Nephron progenitor cell (in vitro differentiated cells): ENCODE measurements at regions not wholly inside any gene's neighbourhood (a gene's known extent, or its start where the extent isn't known, plus 50 kb on each side); places are given as distances from the start of the nearest gene placed in this dataset.

Source experiments
- DNase-seq: peaks from one replicate; pipeline ENCODE4 v3.0.0; 2021
- H3K27ac Mint-ChIP-seq: 2 replicates; pipeline ENCODE4 v1.8.0; 2021; ENCODE audit warnings: mild to moderate bottlenecking, moderate library complexity, mixed read lengths
- H3K27me3 Mint-ChIP-seq: 2 replicates; pipeline ENCODE4 v1.8.0; 2021; ENCODE audit warnings: mild to moderate bottlenecking, low read depth, mixed read lengths; ENCODE audit not compliant: poor library complexity
- H3K36me3 Mint-ChIP-seq: 2 replicates; pipeline ENCODE4 v1.8.0; 2021; ENCODE audit warnings: low read depth, mixed read lengths
- H3K4me1 Mint-ChIP-seq: 2 replicates; pipeline ENCODE4 v1.8.0; 2021; ENCODE audit warnings: mixed read lengths
- H3K4me3 Mint-ChIP-seq: 2 replicates; pipeline ENCODE4 v1.8.0; 2021; ENCODE audit warnings: mild to moderate bottlenecking, moderate library complexity, mixed read lengths
- H3K9me3 Mint-ChIP-seq: 2 replicates; pipeline ENCODE4 v1.8.0; 2021; ENCODE audit warnings: mild to moderate bottlenecking, moderate library complexity, mixed read lengths
- TF ChIP-seq, protein P1 (sequence below): fragments of 200-600 bp; sonication (generic); IDR thresholded peaks from 2 replicates; pipeline ENCODE4 v1.5.0; 2021; ENCODE audit warnings: antibody characterized with exemption

DNA sequence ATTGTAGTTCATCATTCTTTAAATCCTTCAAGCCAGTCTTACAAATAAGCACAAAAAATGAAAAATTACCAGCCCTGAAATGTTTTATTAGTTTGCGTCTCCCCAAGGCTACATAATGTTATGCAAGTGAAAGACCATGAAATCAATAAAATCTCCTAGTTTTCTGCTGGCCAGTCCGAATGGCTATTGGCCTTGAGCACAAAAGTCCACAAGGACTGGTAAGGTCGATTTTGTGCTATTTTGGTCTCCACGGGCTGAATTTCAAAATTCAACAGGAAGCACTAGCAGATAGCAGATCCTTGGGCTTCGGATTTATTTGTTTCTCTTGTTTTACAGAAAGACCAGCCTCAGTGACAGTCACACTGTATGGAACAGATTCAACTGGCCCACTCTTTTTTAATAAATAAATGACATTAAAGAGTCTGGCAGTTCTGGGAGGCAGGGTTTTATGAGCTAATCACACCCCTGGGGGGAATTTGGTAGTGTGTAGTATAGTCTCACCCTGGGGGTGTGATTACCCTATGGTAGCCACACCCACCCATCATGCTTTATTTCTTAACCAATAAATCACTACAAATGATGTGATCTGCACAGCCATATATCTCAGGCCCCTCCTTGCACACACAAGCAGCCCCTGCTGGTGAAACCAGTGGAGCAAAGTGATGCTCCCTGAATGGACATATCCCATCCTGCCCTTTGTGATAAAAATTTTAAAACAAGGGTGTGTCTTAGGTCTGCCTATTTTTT lies 51.1 kb upstream of the TMEM33 start:
- no peaks in the 10 kb centered on the region for H3K36me3 Mint-ChIP-seq
- H3K4me3 Mint-ChIP-seq: no peak overlapping the region
- no peaks in the 10 kb centered on the region for H3K9me3 Mint-ChIP-seq
- H3K27me3 Mint-ChIP-seq: peaks cover 94% of the 10 kb centered on the region
- DNase-seq: no peak
- TF ChIP-seq, protein P1, sequence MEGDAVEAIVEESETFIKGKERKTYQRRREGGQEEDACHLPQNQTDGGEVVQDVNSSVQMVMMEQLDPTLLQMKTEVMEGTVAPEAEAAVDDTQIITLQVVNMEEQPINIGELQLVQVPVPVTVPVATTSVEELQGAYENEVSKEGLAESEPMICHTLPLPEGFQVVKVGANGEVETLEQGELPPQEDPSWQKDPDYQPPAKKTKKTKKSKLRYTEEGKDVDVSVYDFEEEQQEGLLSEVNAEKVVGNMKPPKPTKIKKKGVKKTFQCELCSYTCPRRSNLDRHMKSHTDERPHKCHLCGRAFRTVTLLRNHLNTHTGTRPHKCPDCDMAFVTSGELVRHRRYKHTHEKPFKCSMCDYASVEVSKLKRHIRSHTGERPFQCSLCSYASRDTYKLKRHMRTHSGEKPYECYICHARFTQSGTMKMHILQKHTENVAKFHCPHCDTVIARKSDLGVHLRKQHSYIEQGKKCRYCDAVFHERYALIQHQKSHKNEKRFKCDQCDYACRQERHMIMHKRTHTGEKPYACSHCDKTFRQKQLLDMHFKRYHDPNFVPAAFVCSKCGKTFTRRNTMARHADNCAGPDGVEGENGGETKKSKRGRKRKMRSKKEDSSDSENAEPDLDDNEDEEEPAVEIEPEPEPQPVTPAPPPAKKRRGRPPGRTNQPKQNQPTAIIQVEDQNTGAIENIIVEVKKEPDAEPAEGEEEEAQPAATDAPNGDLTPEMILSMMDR: peak; percentile 10
- no peak overlapping the region for H3K27ac Mint-ChIP-seq
- H3K4me1 Mint-ChIP-seq: peaks cover 23% of the 10 kb centered on the region

DNA sequence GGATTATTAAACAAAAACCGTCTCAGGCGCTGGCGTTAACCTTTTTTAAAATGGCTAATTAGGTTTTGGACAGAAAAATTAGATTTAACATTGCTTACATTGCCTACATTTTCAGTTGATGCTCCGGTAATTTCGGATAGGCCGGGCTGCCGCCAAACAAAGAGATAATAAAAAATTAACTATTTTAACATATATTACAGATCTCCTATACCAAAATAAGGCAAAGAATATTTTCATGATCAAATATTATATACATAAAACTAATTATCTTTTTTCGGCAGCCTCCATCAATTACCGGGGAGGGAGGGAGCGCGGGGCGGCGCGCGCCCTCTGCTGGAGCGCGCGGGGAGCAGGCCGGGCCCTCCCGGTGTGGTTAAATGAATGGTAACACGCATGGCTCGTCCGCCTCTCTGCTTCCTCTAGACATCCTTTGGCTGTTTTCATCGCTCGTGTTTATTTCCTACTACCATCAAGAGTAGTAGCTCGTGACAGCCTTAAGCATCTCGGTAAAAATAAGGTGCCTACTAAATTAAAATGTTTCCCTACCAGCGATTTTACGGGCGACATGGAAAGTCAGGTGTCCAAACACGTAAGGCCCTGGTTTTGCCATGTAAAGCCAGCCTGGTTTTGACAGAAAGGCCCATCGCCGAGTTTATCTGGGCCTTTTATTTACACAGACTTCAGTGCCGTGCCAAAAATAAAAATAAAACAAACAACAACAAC lies 52.4 kb upstream of the TMEM33 start:
- Mint-ChIP-seq H3K27me3 (peaks cover 100% of the 10 kb centered on the region), H3K9me3 (no peaks in the 10 kb centered on the region), H3K27ac (no peak overlapping the region), H3K4me1 (peaks cover 36% of the 10 kb centered on the region), H3K4me3 (peak overlapping the region; percentile 38), H3K36me3 (no peaks in the 10 kb centered on the region)
- DNase-seq: peak; percentile 70
- TF ChIP-seq, protein P1: peak; percentile 98

DNA sequence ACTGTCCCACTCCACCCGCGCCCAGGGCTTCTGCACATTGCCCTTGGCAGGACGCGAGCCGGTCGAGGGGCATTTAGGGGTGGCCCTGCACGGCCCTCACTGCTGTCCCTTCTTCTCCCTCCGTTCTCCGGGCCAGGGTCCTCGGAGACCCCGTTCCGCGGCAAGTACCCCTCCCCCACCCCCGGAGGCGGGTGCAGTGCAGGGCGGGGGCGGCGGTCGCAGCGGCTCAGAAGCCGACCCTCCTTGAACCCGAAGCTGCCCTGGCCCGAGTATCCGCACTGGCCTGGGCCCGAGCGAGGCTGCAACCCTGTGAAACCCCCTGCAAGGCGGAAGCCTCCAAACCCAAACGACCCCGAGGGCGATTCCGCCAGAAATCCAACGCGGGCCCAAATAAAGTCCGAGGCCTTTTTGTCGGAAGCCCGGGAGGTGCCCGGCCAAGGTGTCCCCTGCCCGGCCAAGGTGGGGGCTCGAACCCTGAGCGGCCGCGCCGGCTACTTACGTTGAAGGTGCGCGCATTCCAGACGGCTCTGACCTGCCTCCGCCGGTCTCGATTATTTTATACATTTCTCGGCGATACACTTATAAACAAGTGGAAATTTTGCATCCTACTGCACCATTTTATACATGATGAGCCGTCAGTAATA lies 53.1 kb upstream of the TMEM33 start:
- Mint-ChIP-seq H3K27ac (no peak overlapping the region), H3K9me3 (no peaks in the 10 kb centered on the region), H3K27me3 (peaks cover 100% of the 10 kb centered on the region), H3K36me3 (no peaks in the 10 kb centered on the region), H3K4me1 (peaks cover 39% of the 10 kb centered on the region), H3K4me3 (peak overlapping the region; percentile 63)
- TF ChIP-seq, protein P1: no peak
- peak; percentile 37 for DNase-seq

DNA sequence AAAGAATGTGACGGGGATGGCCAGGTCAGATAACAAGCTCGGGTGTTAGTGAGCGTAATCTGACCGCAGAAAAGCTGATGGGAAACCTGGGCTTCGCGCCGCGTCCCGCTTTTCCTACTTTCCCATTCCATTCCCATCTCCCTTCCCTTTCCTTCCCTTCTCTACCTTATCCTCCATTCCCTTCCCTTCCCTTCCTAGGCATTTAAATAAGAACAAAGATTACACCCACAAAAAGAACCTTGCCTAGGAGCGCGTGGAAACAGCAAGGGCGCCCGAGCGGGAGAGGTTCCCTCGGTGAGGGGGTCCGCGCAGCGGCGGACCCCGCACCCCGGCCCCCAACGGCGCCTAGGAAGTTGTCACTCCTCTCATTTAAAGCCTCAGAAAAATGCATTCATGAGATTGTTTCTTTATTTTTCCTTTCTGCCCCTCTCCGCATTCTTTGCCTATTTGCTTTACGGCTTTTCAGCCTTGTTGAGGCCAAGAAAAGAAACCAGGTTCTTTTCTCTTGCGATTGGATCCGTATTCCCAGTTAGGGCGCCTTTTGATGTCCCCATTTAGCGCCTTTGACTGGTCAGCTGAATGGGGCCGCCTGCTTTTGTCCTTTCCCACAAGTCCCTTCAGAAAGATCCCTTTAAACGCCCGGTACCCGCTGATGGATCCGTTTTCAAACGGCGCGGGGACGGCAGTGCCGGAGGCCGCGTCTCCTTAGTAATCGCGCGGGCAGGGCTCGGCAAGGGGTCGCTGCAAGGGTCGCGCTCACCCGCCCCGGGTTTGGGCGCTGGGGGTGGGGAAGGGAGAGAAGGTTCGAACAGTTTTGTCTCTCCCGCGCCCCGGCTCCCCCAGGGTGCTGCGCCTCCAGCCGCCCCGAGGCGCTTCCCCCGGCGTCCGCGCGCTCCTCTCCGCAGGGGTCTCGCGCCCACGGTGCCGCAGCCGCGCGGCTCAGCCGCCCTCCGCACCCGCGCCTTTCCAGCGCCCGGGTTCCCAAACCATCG lies 54.1 kb upstream of the TMEM33 start:
- H3K27me3 Mint-ChIP-seq: peaks cover 100% of the 10 kb centered on the region
- TF ChIP-seq, protein P1: no peak
- no peaks in the 10 kb centered on the region for H3K9me3 Mint-ChIP-seq
- H3K4me1 Mint-ChIP-seq: peaks cover 39% of the 10 kb centered on the region
- H3K36me3 Mint-ChIP-seq: no peaks in the 10 kb centered on the region
- no peak overlapping the region for H3K27ac Mint-ChIP-seq
- peak overlapping the region; percentile 71 for H3K4me3 Mint-ChIP-seq
- peak; percentile 49 for DNase-seq

DNA sequence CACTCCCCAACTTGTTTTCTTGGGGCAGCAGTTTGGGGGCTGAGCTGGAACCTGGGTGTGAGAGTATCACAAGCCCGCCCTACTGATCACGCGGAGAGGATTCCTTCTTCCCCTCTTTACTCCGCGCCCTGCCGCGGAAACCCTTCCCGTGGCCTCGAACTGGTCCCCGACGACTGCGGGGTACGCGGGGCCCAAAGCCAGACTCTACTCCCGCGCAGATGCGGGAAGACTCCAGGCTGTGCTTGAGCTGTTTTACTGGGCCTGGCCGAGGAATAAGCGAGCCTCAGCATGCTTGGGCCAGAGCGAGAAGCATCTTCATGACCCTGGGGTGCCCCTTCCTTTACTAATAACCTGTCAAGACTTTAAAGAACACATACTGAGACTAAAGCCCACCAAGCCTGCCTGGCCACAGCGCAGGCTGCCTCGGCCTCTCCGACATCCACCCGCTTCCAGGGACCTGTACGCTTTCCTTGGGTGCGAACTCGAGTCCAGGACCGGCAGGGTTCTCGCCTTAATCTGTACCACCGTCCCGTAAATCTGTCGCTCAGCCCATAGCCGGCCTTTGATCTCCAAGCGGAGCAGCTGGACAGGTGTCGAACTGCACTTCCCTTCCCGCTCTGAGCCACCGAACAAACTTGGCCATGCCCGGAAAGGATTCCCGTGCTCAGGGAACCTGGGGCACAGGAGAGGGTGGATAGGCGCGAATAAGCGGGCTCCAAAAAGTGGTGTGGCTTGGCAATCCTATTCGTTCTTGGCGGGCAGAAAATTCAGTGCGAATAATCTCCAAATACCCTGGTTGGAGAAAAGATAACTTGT lies 55.0 kb upstream of the TMEM33 start:
- DNase-seq: peak; percentile 26
- Mint-ChIP-seq H3K27ac (no peak overlapping the region), H3K36me3 (no peaks in the 10 kb centered on the region), H3K4me1 (peaks cover 39% of the 10 kb centered on the region), H3K4me3 (peak overlapping the region; percentile 59), H3K9me3 (no peaks in the 10 kb centered on the region), H3K27me3 (peaks cover 100% of the 10 kb centered on the region)
- TF ChIP-seq, protein P1: no peak
